Hematopoietic multipotent progenitor cell (in vitro differentiated cells): ENCODE measurements at regions not wholly inside any gene's neighbourhood (a gene's known extent, or its start where the extent isn't known, plus 50 kb on each side); places are given as distances from the start of the nearest gene placed in this dataset.

ENCODE experiments used
- DNase-seq, 3 donors: peaks; one replicate each; pipeline ENCODE4 v3.0.0-alpha.2; 2011 to 2015; ENCODE audit warnings: low read depth in 2 of 3, low spot score in 2 of 3

- no peak for DNase-seq
Observed at GRCh38 chr9:16193066-16193465, 640.2 kb downstream of the CCDC171 start.

GRCh38 chr9:16196206-16196605 is 643.4 kb downstream of the CCDC171 start:
- DNase-seq: no peak

GRCh38 chr9:16197578-16198370 is 644.9 kb downstream of the CCDC171 start:
- DNase-seq: no peak

- DNase-seq: no peak
Observed at GRCh38 chr9:16198996-16199395, 646.2 kb downstream of the CCDC171 start.

- no peak for DNase-seq
Observed at GRCh38 chr9:16202221-16202620, 649.4 kb downstream of the CCDC171 start.

- DNase-seq: no peak
Observed at GRCh38 chr9:16202914-16203728, 650.3 kb downstream of the CCDC171 start.

- no peak for DNase-seq
Observed at GRCh38 chr9:16203729-16204573, 651.1 kb downstream of the CCDC171 start.

GRCh38 chr9:16205455-16205854 is 652.6 kb downstream of the CCDC171 start:
- no peak for DNase-seq

GRCh38 chr9:16206518-16206917 is 653.7 kb downstream of the CCDC171 start:
- no peak for DNase-seq

GRCh38 chr9:16207161-16207560 is 654.3 kb downstream of the CCDC171 start:
- DNase-seq: peak in 1 of 3 donors; percentile 38

- no peak for DNase-seq
Observed at GRCh38 chr9:16210440-16210839, 657.6 kb downstream of the CCDC171 start.

GRCh38 chr9:16211946-16212345 is 658.5 kb downstream of the BNC2 start:
- no peak for DNase-seq

GRCh38 chr9:16213781-16214515 is 656.5 kb downstream of the BNC2 start:
- no peak for DNase-seq

GRCh38 chr9:16214677-16215352 is 655.7 kb downstream of the BNC2 start:
- DNase-seq: no peak

GRCh38 chr9:16215353-16215680 is 655.2 kb downstream of the BNC2 start:
- DNase-seq: no peak

GRCh38 chr9:16217943-16218701 is 652.3 kb downstream of the BNC2 start:
- no peak for DNase-seq

GRCh38 chr9:16221366-16221765 is 649.1 kb downstream of the BNC2 start:
- DNase-seq: peak in 1 of 3 donors; percentile 15

- no peak for DNase-seq
Observed at GRCh38 chr9:16221822-16222547, 648.5 kb downstream of the BNC2 start.
